SK-N-SH (cell line): ENCODE measurements at regions not wholly inside any gene's neighbourhood (a gene's known extent, or its start where the extent isn't known, plus 50 kb on each side); places are given as distances from the start of the nearest gene placed in this dataset.

ENCODE experiments used
- CHD2 ChIP-seq: fragments of 150-350 bp; IDR thresholded peaks from 2 replicates; pipeline ENCODE4 v1.6.1; 2018; ENCODE audit warnings: low read length; ENCODE audit not compliant: partially characterized antibody
- CTCF ChIP-seq: fragments of 200-600 bp; sonication (generic); IDR thresholded peaks from 2 replicates; pipeline ENCODE4 v1.6.1; 2017; ENCODE audit warnings: antibody characterized with exemption, mild to moderate bottlenecking, moderate library complexity
- ELF1 ChIP-seq: IDR thresholded peaks from 2 replicates; pipeline ENCODE4 v1.4.0; 2012
- EP300 ChIP-seq, 2 experiments: IDR thresholded peaks; 2 replicates each; pipeline versions ENCODE4 v1.4.0 to v1.6.1; 2012; ENCODE audit warnings: borderline replicate concordance in 1 of 2, low read depth in 1 of 2, low read length in 1 of 2
- USF2 ChIP-seq: fragments of 150-350 bp; IDR thresholded peaks from 2 replicates; pipeline ENCODE4 v1.6.1; 2017; ENCODE audit warnings: antibody characterized with exemption, low read length, low read depth, borderline replicate concordance

GRCh38 chr4:182169572-182169971 is 73.6 kb upstream of the TENM3 start:
- TF ChIP-seq CHD2, result no peak
- TF ChIP-seq CTCF, result no peak
- TF ChIP-seq USF2, result no peak
- no peak for TF ChIP-seq EP300 (IDR thresholded peaks at IDR 0.05; ENCODE audit: borderline replicate concordance in 1 of 2, low read depth in 1 of 2, low read length in 1 of 2)
- no peak for TF ChIP-seq ELF1
